SK-N-SH (cell line): ENCODE measurements at regions not wholly inside any gene's neighbourhood (a gene's known extent, or its start where the extent isn't known, plus 50 kb on each side); places are given as distances from the start of the nearest gene placed in this dataset.

Source experiments
- CTCF ChIA-PET: fragments of 300-600, 350-600 bp; formaldehyde crosslinking; extraction: SDS; loops from one replicate; lab custom pipeline; 2021; lab: Yijun Ruan, JAX
- POLR2A ChIA-PET: fragments of 350-600 bp; sonication (Branson Sonifier 250); formaldehyde crosslinking; extraction: SDS; loops from one replicate; lab custom pipeline; 2020; ENCODE audit warnings: antibody characterized with exemption, inconsistent platforms; lab: Yijun Ruan, JAX
- DNase-seq: peaks from one replicate; pipeline ENCODE4 v3.0.0; 2012
- H2AFZ ChIP-seq: fragments of 200-600 bp; sonication (generic); 2 replicates; pipeline ENCODE4 v1.8.1; 2016; ENCODE audit warnings: antibody characterized with exemption, mild to moderate bottlenecking, low read depth
- H3F3A ChIP-seq: fragments of 200-600 bp; sonication (generic); replicated peaks from 2 replicates; pipeline ENCODE3; 2016; ENCODE audit warnings: antibody characterized with exemption, mild to moderate bottlenecking; ENCODE audit not compliant: insufficient read depth
- H3K27ac ChIP-seq, 2 experiments: fragments of 200-500 bp in 1 of 2; fragments of 200-600 bp in 1 of 2; sonication (Bioruptor generic) in 1 of 2; sonication (generic), shearing (Covaris generic) in 1 of 2; 2 replicates each; pipeline versions ENCODE4 v1.5.1 to v1.6.1; 2014 to 2016; ENCODE audit warnings: low read depth in 2 of 2, inconsistent platforms in 1 of 2, low read length in 1 of 2, mild to moderate bottlenecking in 1 of 2, mixed read lengths in 1 of 2
- H3K27me3 ChIP-seq: fragments of 200-600 bp; sonication (generic), shearing (Covaris generic); 2 replicates; pipeline ENCODE4 v1.6.1; 2016; ENCODE audit warnings: mixed run types; ENCODE audit not compliant: insufficient read depth
- H3K36me3 ChIP-seq, 2 experiments: fragments of 200-500 bp in 1 of 2; fragments of 200-600 bp in 1 of 2; sonication (Bioruptor generic) in 1 of 2; sonication (generic) in 1 of 2; replicated peaks in 1 of 2; 2 replicates each; pipeline versions ENCODE3 to v1.5.1; 2014 to 2016; ENCODE audit warnings: low read length in 1 of 2, mild to moderate bottlenecking in 1 of 2; ENCODE audit not compliant: insufficient read depth in 2 of 2, control insufficient read depth in 1 of 2
- H3K4me1 ChIP-seq, 2 experiments: fragments of 200-500 bp in 1 of 2; fragments of 200-600 bp in 1 of 2; sonication (Bioruptor generic) in 1 of 2; sonication (generic), shearing (Covaris generic) in 1 of 2; 2 replicates each; pipeline versions ENCODE4 v1.5.1 to v1.6.1; 2014 to 2016; ENCODE audit warnings: low read depth in 1 of 2, low read length in 1 of 2, mixed run types in 1 of 2; ENCODE audit not compliant: insufficient read depth in 2 of 2, control insufficient read depth in 1 of 2
- H3K4me2 ChIP-seq: fragments of 200-600 bp; sonication (generic), shearing (Covaris generic); 2 replicates; pipeline ENCODE4 v1.6.1; 2017; ENCODE audit warnings: mixed run types
- H3K4me3 ChIP-seq, 2 experiments: fragments of 200-500 bp in 1 of 2; fragments of 200-600 bp in 1 of 2; sonication (Bioruptor generic) in 1 of 2; sonication (generic), shearing (Covaris generic) in 1 of 2; 2 replicates each; pipeline versions ENCODE4 v1.5.1 to v1.8.1; 2014 to 2016; ENCODE audit warnings: low read depth in 2 of 2, inconsistent platforms in 1 of 2, low read length in 1 of 2, mild to moderate bottlenecking in 1 of 2, mixed read lengths in 1 of 2, moderate library complexity in 1 of 2
- H3K79me2 ChIP-seq: fragments of 200-600 bp; sonication (generic); 2 replicates; pipeline ENCODE4 v1.8.1; 2017; ENCODE audit warnings: mild to moderate bottlenecking; ENCODE audit not compliant: insufficient read depth
- H3K9ac ChIP-seq: fragments of 200-600 bp; sonication (generic); 2 replicates; pipeline ENCODE4 v1.6.1; 2017; ENCODE audit warnings: mixed run types
- H3K9me2 ChIP-seq: fragments of 200-600 bp; sonication (generic); 2 replicates; pipeline ENCODE4 v1.6.1; 2017; ENCODE audit warnings: mixed run types
- H3K9me3 ChIP-seq: fragments of 200-600 bp; sonication (generic); 2 replicates; pipeline ENCODE4 v1.6.1; 2017; ENCODE audit warnings: mixed run types, mild to moderate bottlenecking, moderate library complexity
- H4K20me1 ChIP-seq: fragments of 200-600 bp; sonication (generic); 2 replicates; pipeline ENCODE4 v1.6.1; 2017; ENCODE audit warnings: mild to moderate bottlenecking, mixed run types; ENCODE audit not compliant: insufficient read depth
- CHD2 ChIP-seq: fragments of 150-350 bp; IDR thresholded peaks from 2 replicates; pipeline ENCODE4 v1.6.1; 2018; ENCODE audit warnings: low read length; ENCODE audit not compliant: partially characterized antibody
- ELF1 ChIP-seq: IDR thresholded peaks from 2 replicates; pipeline ENCODE4 v1.4.0; 2012
- FOSL2 ChIP-seq: IDR thresholded peaks from 2 replicates; pipeline ENCODE4 v1.4.0; 2012; ENCODE audit warnings: low read depth, mild to moderate bottlenecking, moderate library complexity, borderline replicate concordance
- FOXM1 ChIP-seq: IDR thresholded peaks from 2 replicates; pipeline ENCODE4 v1.4.0; 2012; ENCODE audit warnings: low read depth, mild to moderate bottlenecking
- GATA2 ChIP-seq: sonication (generic); formaldehyde crosslinking; IDR thresholded peaks from 2 replicates; pipeline ENCODE4 v1.5.0; 2020; ENCODE audit warnings: mild to moderate bottlenecking, missing genetic modification reagents
- MAX ChIP-seq: IDR thresholded peaks from 2 replicates; pipeline ENCODE4 v1.4.0; 2012; ENCODE audit warnings: low read depth
- MEF2A ChIP-seq: IDR thresholded peaks from 2 replicates; pipeline ENCODE4 v1.4.0; 2012; ENCODE audit warnings: low read depth, borderline replicate concordance
- NRF1 ChIP-seq: IDR thresholded peaks from 2 replicates; pipeline ENCODE4 v1.6.1; 2012; ENCODE audit warnings: low read depth, mild to moderate bottlenecking, low read length
- RCOR1 ChIP-seq: fragments of 150-350 bp; IDR thresholded peaks from 2 replicates; pipeline ENCODE4 v1.6.1; 2017; ENCODE audit warnings: antibody characterized with exemption, low read length
- RFX5 ChIP-seq: IDR thresholded peaks from 2 replicates; pipeline ENCODE4 v1.6.1; 2012; ENCODE audit warnings: mild to moderate bottlenecking, improper control_type of control experiment, low read length
- SIN3A ChIP-seq: IDR thresholded peaks from 2 replicates; pipeline ENCODE4 v1.6.1; 2012; ENCODE audit warnings: low read depth, mild to moderate bottlenecking, low read length, moderate library complexity, borderline replicate concordance
- SMC3 ChIP-seq: IDR thresholded peaks from 2 replicates; pipeline ENCODE4 v1.6.1; 2012; ENCODE audit warnings: low read depth, low read length, improper control_type of control experiment
- TCF12 ChIP-seq: IDR thresholded peaks from 2 replicates; pipeline ENCODE4 v1.4.0; 2012
- TEAD4 ChIP-seq: IDR thresholded peaks from 2 replicates; pipeline ENCODE4 v1.4.0; 2012; ENCODE audit warnings: mild to moderate bottlenecking, borderline replicate concordance; ENCODE audit not compliant: insufficient read depth
- WGBS: methylation state at CpG from one replicate; pipeline ENCODE4 v1.1.6; 2017; ENCODE audit warnings: low lambda C conversion rate; 5-methylcytosine and 5-hydroxymethylcytosine counted together
- TF ChIP-seq, protein P1 (sequence below): IDR thresholded peaks from 2 replicates; pipeline ENCODE4 v1.4.0; 2012; ENCODE audit warnings: low read depth, borderline replicate concordance
- TF ChIP-seq, protein P2 (sequence below): fragments of 150-350 bp; IDR thresholded peaks from 2 replicates; pipeline ENCODE4 v1.6.1; 2017; ENCODE audit warnings: antibody characterized with exemption, low read length, low read depth, borderline replicate concordance

DNA sequence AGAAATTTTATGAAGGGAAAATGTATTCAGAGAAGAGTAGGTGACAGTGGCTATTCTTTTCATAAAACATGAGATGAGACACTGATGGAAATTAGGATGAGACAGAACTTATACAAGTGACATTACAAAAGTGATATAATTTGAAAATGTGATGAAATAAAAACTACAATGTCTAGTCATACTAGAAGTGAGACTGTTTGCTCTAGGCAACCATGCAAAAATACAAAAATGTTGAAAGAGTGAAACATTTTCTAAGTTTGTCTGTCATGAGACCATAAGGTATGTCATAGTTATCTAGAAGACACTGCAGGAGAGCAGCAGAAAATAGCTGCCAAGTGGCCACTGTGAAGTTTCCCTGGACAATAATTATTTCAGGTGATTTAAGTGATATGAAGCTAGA is 459.5 kb downstream of the DIPK2A start:
- Histone ChIP-seq H3K4me2 (no peak overlapping the region), H3F3A (no peaks in the 10 kb centered on the region), H3K4me1 (no peaks in the 10 kb centered on the region), H3K4me3 (no peak overlapping the region), H2AFZ (no peak overlapping the region), H3K79me2 (no peaks in the 10 kb centered on the region), H3K9me3 (no peaks in the 10 kb centered on the region), H3K36me3 (no peaks in the 10 kb centered on the region), H3K9me2 (no peaks in the 10 kb centered on the region), H3K27ac (no peak overlapping the region), H3K27me3 (no peaks in the 10 kb centered on the region), H3K9ac (no peak overlapping the region), H4K20me1 (no peaks in the 10 kb centered on the region)
- ChIA-PET CTCF (no interaction called here), POLR2A (no interaction called here)
- no peak for DNase-seq
- no peak for TF ChIP-seq SIN3A
- TF ChIP-seq MEF2A, result no peak
- no peak for TF ChIP-seq TCF12
- no peak for TF ChIP-seq TEAD4

GRCh38 chr3:144433006-144433405 is 461.4 kb downstream of the DIPK2A start:
- Histone ChIP-seq H3K4me1 (no peaks in the 10 kb centered on the region), H3K9ac (no peak overlapping the region), H3K79me2 (no peaks in the 10 kb centered on the region), H3K9me3 (no peaks in the 10 kb centered on the region), H4K20me1 (no peaks in the 10 kb centered on the region), H3F3A (no peaks in the 10 kb centered on the region), H3K27ac (no peak overlapping the region), H3K4me2 (no peak overlapping the region), H2AFZ (no peak overlapping the region), H3K9me2 (no peaks in the 10 kb centered on the region), H3K27me3 (no peaks in the 10 kb centered on the region), H3K4me3 (no peak overlapping the region), H3K36me3 (no peaks in the 10 kb centered on the region)
- ChIA-PET CTCF (no interaction called here), POLR2A (no interaction called here)
- TF ChIP-seq NRF1, result no peak
- TF ChIP-seq, protein P1, sequence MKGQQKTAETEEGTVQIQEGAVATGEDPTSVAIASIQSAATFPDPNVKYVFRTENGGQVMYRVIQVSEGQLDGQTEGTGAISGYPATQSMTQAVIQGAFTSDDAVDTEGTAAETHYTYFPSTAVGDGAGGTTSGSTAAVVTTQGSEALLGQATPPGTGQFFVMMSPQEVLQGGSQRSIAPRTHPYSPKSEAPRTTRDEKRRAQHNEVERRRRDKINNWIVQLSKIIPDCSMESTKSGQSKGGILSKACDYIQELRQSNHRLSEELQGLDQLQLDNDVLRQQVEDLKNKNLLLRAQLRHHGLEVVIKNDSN, result no peak
- no peak for TF ChIP-seq RFX5
- no peak for TF ChIP-seq ELF1
- TF ChIP-seq, protein P2, sequence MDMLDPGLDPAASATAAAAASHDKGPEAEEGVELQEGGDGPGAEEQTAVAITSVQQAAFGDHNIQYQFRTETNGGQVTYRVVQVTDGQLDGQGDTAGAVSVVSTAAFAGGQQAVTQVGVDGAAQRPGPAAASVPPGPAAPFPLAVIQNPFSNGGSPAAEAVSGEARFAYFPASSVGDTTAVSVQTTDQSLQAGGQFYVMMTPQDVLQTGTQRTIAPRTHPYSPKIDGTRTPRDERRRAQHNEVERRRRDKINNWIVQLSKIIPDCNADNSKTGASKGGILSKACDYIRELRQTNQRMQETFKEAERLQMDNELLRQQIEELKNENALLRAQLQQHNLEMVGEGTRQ, result no peak
- no peak for DNase-seq
- 3% methylated on average over 1 of the region's 1 CpG for WGBS

DNA sequence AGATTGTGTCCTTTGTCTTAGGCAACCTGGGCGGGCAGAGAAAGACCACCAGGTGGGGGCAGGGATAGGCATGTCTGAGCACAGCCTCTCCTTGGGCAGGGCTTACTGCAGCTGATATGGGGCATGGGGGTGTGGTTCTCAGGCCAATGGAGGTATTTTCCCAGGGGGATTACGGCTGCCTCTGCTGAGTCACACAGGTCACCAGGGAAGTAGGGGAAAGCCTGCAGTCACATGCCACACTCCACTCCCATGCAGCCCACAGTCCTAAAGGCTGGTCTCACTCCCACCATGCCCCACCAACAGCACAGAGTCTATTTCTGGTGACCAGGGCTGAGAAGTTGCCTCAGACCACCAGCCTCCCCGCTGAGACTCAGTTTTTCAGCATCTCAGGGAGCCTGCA is 466.4 kb downstream of the DIPK2A start:
- no peak overlapping the region for H3K27ac ChIP-seq
- POLR2A ChIA-PET, result no interaction called here

More for the DNA sequence above, 466.4 kb downstream of the DIPK2A start:
- Histone ChIP-seq H2AFZ (no peak overlapping the region), H3K4me3 (no peak overlapping the region), H3F3A (no peaks in the 10 kb centered on the region), H3K79me2 (no peaks in the 10 kb centered on the region; the same call in 1 of the 2 replicates), H4K20me1 (no peaks in the 10 kb centered on the region), H3K9me3 (no peaks in the 10 kb centered on the region), H3K9me2 (no peaks in the 10 kb centered on the region), H3K36me3 (no peaks in the 10 kb centered on the region), H3K9ac (no peak overlapping the region), H3K27me3 (no peaks in the 10 kb centered on the region), H3K4me2 (no peak overlapping the region), H3K4me1 (no peaks in the 10 kb centered on the region)
- WGBS, result 5% methylated on average over 2 of the region's 3 CpGs
- no peak for TF ChIP-seq FOSL2
- TF ChIP-seq MAX, result no peak
- TF ChIP-seq CHD2, result no peak
- no peak for TF ChIP-seq RCOR1
- TF ChIP-seq RFX5, result no peak
- TF ChIP-seq FOXM1, result no peak
- no peak for TF ChIP-seq SIN3A
- TF ChIP-seq GATA2 (CRISPR knock-in tag), result no peak
- no peak for TF ChIP-seq SMC3
- no peak for TF ChIP-seq TEAD4
- no peak for DNase-seq
- CTCF ChIA-PET, result no interaction called here
